Liver (tissue), 8 donors: ENCODE measurements at regions not wholly inside any gene's neighbourhood (a gene's known extent, or its start where the extent isn't known, plus 50 kb on each side); places are given as distances from the start of the nearest gene placed in this dataset.

Experiments
- DNase-seq: peaks from one replicate; pipeline ENCODE4 v3.0.0-alpha.2; 2017; ENCODE audit warnings: low spot score
- H3K27ac ChIP-seq, 2 donors: one replicate each; pipeline ENCODE4 v1.7.0; 2013; ENCODE audit warnings: inconsistent platforms in 2 of 2, low read length in 2 of 2, control low read depth in 1 of 2, low read depth in 1 of 2, mild to moderate bottlenecking in 1 of 2
- H3K27me3 ChIP-seq, 4 donors: one replicate each; pipeline versions ENCODE4 v1.6.1 to v1.7.0; 2013; ENCODE audit warnings: low read length in 3 of 4, inconsistent platforms in 1 of 4, mild to moderate bottlenecking in 1 of 4, moderate library complexity in 1 of 4; ENCODE audit not compliant: control insufficient read depth in 4 of 4, insufficient read depth in 4 of 4
- H3K36me3 ChIP-seq, 4 donors: one replicate each; pipeline versions ENCODE4 v1.6.1 to v1.7.0; 2013; ENCODE audit warnings: low read length in 3 of 4, mild to moderate bottlenecking in 3 of 4, low read depth in 1 of 4, moderate library complexity in 1 of 4; ENCODE audit not compliant: control insufficient read depth in 4 of 4, insufficient read depth in 3 of 4
- H3K4me1 ChIP-seq, 4 donors: one replicate each; pipeline versions ENCODE4 v1.6.1 to v1.7.0; 2013; ENCODE audit warnings: low read length in 3 of 4, mild to moderate bottlenecking in 3 of 4, moderate library complexity in 1 of 4; ENCODE audit not compliant: control insufficient read depth in 4 of 4, insufficient read depth in 4 of 4
- H3K4me3 ChIP-seq, 3 donors: one replicate each; pipeline versions ENCODE4 v1.6.1 to v1.7.0; 2013; ENCODE audit warnings: low read length in 3 of 3, control low read depth in 1 of 3, low read depth in 1 of 3, mild to moderate bottlenecking in 1 of 3
- H3K9ac ChIP-seq, 2 donors: one replicate each; pipeline ENCODE4 v1.7.0; 2013; ENCODE audit warnings: low read length in 2 of 2, mild to moderate bottlenecking in 2 of 2, moderate library complexity in 2 of 2, control low read depth in 1 of 2, low read depth in 1 of 2
- H3K9me3 ChIP-seq, 4 donors: one replicate each; pipeline versions ENCODE4 v1.6.1 to v1.7.0; 2013; ENCODE audit warnings: low read length in 3 of 4; ENCODE audit not compliant: control insufficient read depth in 4 of 4
- FOXA1 ChIP-seq: IDR thresholded peaks from 2 replicates; pipeline ENCODE4 v1.6.1; 2016; ENCODE audit warnings: antibody characterized with exemption
- FOXA2 ChIP-seq: IDR thresholded peaks from 2 replicates; pipeline ENCODE4 v1.6.1; 2016; ENCODE audit warnings: antibody characterized with exemption
- GABPA ChIP-seq, 2 donors: IDR thresholded peaks in 1 of 2; conservative IDR thresholded peaks in 1 of 2; 2 replicates each; pipeline ENCODE4 v1.6.1; 2016; ENCODE audit warnings: antibody characterized with exemption in 2 of 2, mild to moderate bottlenecking in 1 of 2, moderate library complexity in 1 of 2
- HNF4A ChIP-seq, 2 donors: conservative IDR thresholded peaks; 2 replicates each; pipeline ENCODE4 v1.6.1; 2016; ENCODE audit warnings: antibody characterized with exemption in 2 of 2, mild to moderate bottlenecking in 2 of 2
- NR2F2 ChIP-seq: IDR thresholded peaks from 2 replicates; pipeline ENCODE4 v1.6.1; 2016; ENCODE audit warnings: antibody characterized with exemption
- RAD21 ChIP-seq, 2 donors: IDR thresholded peaks; 2 replicates each; pipeline ENCODE4 v1.6.1; 2016; ENCODE audit warnings: antibody characterized with exemption in 2 of 2, mild to moderate bottlenecking in 2 of 2
- TAF1 ChIP-seq: conservative IDR thresholded peaks from 2 replicates; pipeline ENCODE4 v1.6.1; 2016; ENCODE audit warnings: antibody characterized with exemption, mild to moderate bottlenecking
- YY1 ChIP-seq: IDR thresholded peaks from 2 replicates; pipeline ENCODE4 v1.6.1; 2016; ENCODE audit warnings: antibody characterized with exemption, mild to moderate bottlenecking
- WGBS: extraction: QIAGEN DNeasy Blood & Tissue Kit; methylation state at CpG from one replicate; pipeline ENCODE4 v1.1.7; 2013; 5-methylcytosine and 5-hydroxymethylcytosine counted together
- TF ChIP-seq, protein P1 (sequence below): fragments of 150-350 bp; IDR thresholded peaks from 2 replicates; pipeline ENCODE4 v1.5.1; 2017; ENCODE audit warnings: improper control_type of control experiment, low read depth, low read length; ENCODE audit not compliant: missing input control
- TF ChIP-seq, protein P2 (sequence below): IDR thresholded peaks from 2 replicates; pipeline ENCODE4 v1.6.1; 2016; ENCODE audit warnings: antibody characterized with exemption
- TF ChIP-seq, protein P3 (sequence below): IDR thresholded peaks from 2 replicates; pipeline ENCODE4 v1.6.1; 2016; ENCODE audit warnings: antibody characterized with exemption, mild to moderate bottlenecking
- donor health status: healthy.
- donor health status: healthy.
- donor health status: healthy.
- donor health status: healthy.
- donor health status: healthy.

DNA sequence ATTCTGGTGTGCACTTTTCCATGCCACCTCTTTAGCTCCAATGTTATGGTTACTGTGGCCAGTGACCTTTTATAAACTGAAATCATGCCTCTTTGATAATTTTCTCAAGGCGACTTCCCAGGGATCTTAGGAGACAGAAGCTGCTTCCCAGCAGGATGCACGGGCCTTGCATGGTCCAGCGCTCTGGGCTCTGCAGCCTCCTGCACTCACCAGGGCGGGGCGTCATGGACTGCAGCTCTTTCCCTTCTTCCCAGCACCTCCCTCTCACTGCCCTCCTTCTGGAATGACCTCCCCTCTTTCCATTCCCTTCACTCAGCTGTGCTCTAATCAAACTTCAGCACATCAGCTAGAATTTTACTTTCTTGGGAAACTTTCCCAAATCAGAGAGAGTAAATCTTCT lies 318.3 kb downstream of the IRS2 start:
- WGBS: 73% methylated on average over 5 of the region's 5 CpGs
- no peak for DNase-seq
- Histone ChIP-seq H3K36me3 (no peaks in the 10 kb centered on the region), H3K4me3 (no peak overlapping the region), H3K4me1 (no peaks in the 10 kb centered on the region), H3K27me3 (no peaks in the 10 kb centered on the region), H3K9me3 (no peaks in the 10 kb centered on the region), H3K27ac (no peak overlapping the region), H3K9ac (no peak overlapping the region)
- TF ChIP-seq FOXA1 (no peak), GABPA (IDR thresholded peaks at IDR 0.05 in 1 of 2, conservative IDR thresholded peaks at IDR 0.05 in 1 of 2) (no peak), RAD21 (IDR thresholded peaks at IDR 0.05) (no peak)
- TF ChIP-seq, protein P1, sequence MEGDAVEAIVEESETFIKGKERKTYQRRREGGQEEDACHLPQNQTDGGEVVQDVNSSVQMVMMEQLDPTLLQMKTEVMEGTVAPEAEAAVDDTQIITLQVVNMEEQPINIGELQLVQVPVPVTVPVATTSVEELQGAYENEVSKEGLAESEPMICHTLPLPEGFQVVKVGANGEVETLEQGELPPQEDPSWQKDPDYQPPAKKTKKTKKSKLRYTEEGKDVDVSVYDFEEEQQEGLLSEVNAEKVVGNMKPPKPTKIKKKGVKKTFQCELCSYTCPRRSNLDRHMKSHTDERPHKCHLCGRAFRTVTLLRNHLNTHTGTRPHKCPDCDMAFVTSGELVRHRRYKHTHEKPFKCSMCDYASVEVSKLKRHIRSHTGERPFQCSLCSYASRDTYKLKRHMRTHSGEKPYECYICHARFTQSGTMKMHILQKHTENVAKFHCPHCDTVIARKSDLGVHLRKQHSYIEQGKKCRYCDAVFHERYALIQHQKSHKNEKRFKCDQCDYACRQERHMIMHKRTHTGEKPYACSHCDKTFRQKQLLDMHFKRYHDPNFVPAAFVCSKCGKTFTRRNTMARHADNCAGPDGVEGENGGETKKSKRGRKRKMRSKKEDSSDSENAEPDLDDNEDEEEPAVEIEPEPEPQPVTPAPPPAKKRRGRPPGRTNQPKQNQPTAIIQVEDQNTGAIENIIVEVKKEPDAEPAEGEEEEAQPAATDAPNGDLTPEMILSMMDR: no peak

DNA sequence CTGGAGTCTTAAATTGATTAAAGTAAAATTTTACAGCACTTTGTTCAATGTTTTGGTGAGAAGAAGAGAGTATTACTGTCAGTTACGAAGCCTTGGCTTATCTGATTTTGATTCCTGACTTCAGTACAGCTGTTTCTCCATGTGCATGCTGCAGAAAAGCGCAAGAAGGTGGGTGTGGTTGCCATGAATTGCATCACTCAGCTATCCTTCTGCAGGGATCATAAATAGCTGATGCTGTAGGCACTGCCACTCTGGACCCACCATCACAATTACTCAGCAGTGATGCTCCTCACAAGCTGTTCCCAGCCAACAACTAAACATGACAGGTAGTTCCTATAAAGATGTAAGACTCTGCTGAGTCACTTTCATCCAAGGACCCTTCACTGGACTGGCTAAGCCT lies 321.2 kb downstream of the IRS2 start:
- no peak overlapping the region for H3K27ac ChIP-seq
- no peak for TF ChIP-seq FOXA2
- TF ChIP-seq YY1: no peak
- TF ChIP-seq, protein P2, sequence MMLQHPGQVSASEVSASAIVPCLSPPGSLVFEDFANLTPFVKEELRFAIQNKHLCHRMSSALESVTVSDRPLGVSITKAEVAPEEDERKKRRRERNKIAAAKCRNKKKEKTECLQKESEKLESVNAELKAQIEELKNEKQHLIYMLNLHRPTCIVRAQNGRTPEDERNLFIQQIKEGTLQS: no peak
- no peak for TF ChIP-seq NR2F2
- no peak for TF ChIP-seq TAF1
- TF ChIP-seq, protein P3, sequence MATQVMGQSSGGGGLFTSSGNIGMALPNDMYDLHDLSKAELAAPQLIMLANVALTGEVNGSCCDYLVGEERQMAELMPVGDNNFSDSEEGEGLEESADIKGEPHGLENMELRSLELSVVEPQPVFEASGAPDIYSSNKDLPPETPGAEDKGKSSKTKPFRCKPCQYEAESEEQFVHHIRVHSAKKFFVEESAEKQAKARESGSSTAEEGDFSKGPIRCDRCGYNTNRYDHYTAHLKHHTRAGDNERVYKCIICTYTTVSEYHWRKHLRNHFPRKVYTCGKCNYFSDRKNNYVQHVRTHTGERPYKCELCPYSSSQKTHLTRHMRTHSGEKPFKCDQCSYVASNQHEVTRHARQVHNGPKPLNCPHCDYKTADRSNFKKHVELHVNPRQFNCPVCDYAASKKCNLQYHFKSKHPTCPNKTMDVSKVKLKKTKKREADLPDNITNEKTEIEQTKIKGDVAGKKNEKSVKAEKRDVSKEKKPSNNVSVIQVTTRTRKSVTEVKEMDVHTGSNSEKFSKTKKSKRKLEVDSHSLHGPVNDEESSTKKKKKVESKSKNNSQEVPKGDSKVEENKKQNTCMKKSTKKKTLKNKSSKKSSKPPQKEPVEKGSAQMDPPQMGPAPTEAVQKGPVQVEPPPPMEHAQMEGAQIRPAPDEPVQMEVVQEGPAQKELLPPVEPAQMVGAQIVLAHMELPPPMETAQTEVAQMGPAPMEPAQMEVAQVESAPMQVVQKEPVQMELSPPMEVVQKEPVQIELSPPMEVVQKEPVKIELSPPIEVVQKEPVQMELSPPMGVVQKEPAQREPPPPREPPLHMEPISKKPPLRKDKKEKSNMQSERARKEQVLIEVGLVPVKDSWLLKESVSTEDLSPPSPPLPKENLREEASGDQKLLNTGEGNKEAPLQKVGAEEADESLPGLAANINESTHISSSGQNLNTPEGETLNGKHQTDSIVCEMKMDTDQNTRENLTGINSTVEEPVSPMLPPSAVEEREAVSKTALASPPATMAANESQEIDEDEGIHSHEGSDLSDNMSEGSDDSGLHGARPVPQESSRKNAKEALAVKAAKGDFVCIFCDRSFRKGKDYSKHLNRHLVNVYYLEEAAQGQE: no peak
- H3K27me3 ChIP-seq: no peaks in the 10 kb centered on the region
- H3K4me3 ChIP-seq: no peak overlapping the region
- no peaks in the 10 kb centered on the region for H3K36me3 ChIP-seq
- H3K9me3 ChIP-seq: no peaks in the 10 kb centered on the region
- no peaks in the 10 kb centered on the region for H3K4me1 ChIP-seq
- H3K9ac ChIP-seq: no peak overlapping the region
- DNase-seq: no peak
- WGBS: 2% methylated on average over 2 of the region's 2 CpGs

DNA sequence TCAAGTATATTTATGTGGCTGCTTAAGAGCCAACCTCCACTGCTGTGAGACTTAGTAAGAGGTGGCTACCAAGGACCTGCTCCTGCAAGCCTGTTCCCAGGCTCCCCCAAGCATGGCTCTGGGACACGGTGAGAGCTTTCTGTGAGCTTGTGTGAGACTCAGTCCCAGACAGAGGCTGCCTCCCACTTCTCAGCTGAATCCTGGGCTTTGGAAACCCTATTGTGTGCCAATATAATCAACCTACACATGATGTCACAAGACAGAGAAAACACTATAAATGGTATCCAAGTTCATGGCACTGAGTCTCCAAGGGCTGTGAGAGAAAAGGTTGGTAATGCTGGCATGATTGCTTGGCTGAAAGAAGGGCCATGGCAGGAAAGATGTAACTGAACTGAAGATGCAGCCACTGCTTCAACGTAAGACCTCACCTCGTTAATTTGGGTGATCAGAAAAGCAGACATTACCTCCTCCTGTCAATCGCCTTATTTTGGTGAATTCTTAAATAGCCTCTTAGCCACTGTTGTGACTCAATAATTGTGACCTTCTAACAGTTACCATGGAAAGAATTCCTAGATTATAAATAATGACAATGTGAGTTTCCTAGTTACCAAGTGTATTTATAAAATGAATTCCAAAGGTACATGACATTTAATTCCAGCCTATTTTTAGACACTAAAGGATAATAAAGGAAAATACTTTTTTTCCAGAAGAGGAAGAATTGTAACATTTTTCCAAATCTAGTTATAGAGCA lies 332.0 kb downstream of the IRS2 start:
- Histone ChIP-seq H3K27me3 (no peaks in the 10 kb centered on the region), H3K4me3 (no peak overlapping the region), H3K36me3 (no peaks in the 10 kb centered on the region), H3K27ac (no peak overlapping the region), H3K4me1 (no peaks in the 10 kb centered on the region), H3K9me3 (no peaks in the 10 kb centered on the region), H3K9ac (no peak overlapping the region)
- 91% methylated on average over 4 of the region's 4 CpGs for WGBS
- TF ChIP-seq TAF1 (no peak), HNF4A (conservative IDR thresholded peaks at IDR 0.05) (no peak), YY1 (no peak)
- TF ChIP-seq, protein P1: no peak
- DNase-seq: no peak
